ENCODE measurements at regions not wholly inside any gene's neighbourhood (a gene's known extent, or its start where the extent isn't known, plus 50 kb on each side); places are given as distances from the start of the nearest gene placed in this dataset.

- no peak overlapping the region for H3K27ac Mint-ChIP-seq
- no peaks in the 10 kb centered on the region for H3K36me3 ChIP-seq (ENCODE audit: control insufficient read depth, insufficient read depth, low read length)
- peaks cover 24% of the 10 kb centered on the region for H3K4me1 Mint-ChIP-seq
- peak; percentile 64 for DNase-seq
- H3K36me3 Mint-ChIP-seq (ENCODE audit: low read depth) = no peaks in the 10 kb centered on the region
- WGBS, 2 experiments (ENCODE audit: insufficient coverage in 1 of 2, insufficient read length in 1 of 2) = 92 to 95% methylated on average over 10 of the region's 10 CpGs
- no peaks in the 10 kb centered on the region for H3K27me3 ChIP-seq (ENCODE audit: control insufficient read depth, insufficient read depth, low read length, poor library complexity, severe bottlenecking)
- no peak overlapping the region for H3K9ac ChIP-seq (ENCODE audit: extremely low read depth, low read length, poor library complexity, severe bottlenecking)
- no peaks in the 10 kb centered on the region for H3K27me3 Mint-ChIP-seq (ENCODE audit: insufficient read depth)
- no peaks in the 10 kb centered on the region for H3K9me3 ChIP-seq (ENCODE audit: control insufficient read depth, low read length)
- no peak for TF ChIP-seq CTCF (conservative IDR thresholded peaks at IDR 0.05)
- H3K27ac ChIP-seq (ENCODE audit: low read depth, low read length) = no peak overlapping the region
- no peak overlapping the region for H3K4me3 Mint-ChIP-seq
- no peak overlapping the region for H3K4me3 ChIP-seq (ENCODE audit: low read length)
- H3K4me1 ChIP-seq (ENCODE audit: control insufficient read depth, insufficient read depth, low read length) = peaks cover 10% of the 10 kb centered on the region
- H3K9me3 Mint-ChIP-seq = no peaks in the 10 kb centered on the region
Measured at GRCh38 chr5:167696558-167697314, 594.7 kb upstream of the WWC1 start.

GRCh38 chr5:167699432-167699831 is 592.0 kb upstream of the WWC1 start:
- Histone ChIP-seq H3K9ac (ENCODE audit: extremely low read depth, low read length, poor library complexity, severe bottlenecking) (peak overlapping the region; percentile 58), H3K27ac (ENCODE audit: low read depth, low read length) (peak overlapping the region; percentile 85), H3K4me1 (ENCODE audit: control insufficient read depth, insufficient read depth, low read length) (peaks cover 10% of the 10 kb centered on the region), H3K27me3 (ENCODE audit: control insufficient read depth, insufficient read depth, low read length, poor library complexity, severe bottlenecking) (no peaks in the 10 kb centered on the region), H3K4me3 (ENCODE audit: low read length) (peak overlapping the region; percentile 26), H3K36me3 (ENCODE audit: control insufficient read depth, insufficient read depth, low read length) (no peaks in the 10 kb centered on the region), H3K9me3 (ENCODE audit: control insufficient read depth, low read length) (no peaks in the 10 kb centered on the region)
- Mint-ChIP-seq H3K9me3 (no peaks in the 10 kb centered on the region), H3K27ac (peak overlapping the region; percentile 88), H3K4me1 (peaks cover 24% of the 10 kb centered on the region), H3K4me3 (no peak overlapping the region), H3K27me3 (ENCODE audit: insufficient read depth) (peaks cover 1% of the 10 kb centered on the region), H3K36me3 (ENCODE audit: low read depth) (no peaks in the 10 kb centered on the region)
- WGBS, 2 experiments (ENCODE audit: insufficient coverage in 1 of 2, insufficient read length in 1 of 2) = 0 to 14% methylated on average over 1 of the region's 1 CpG
- no peak for TF ChIP-seq CTCF (conservative IDR thresholded peaks at IDR 0.05)
- peak; percentile 86 for DNase-seq

- Histone ChIP-seq H3K4me1 (ENCODE audit: control insufficient read depth, insufficient read depth, low read length) (peaks cover 10% of the 10 kb centered on the region), H3K27ac (ENCODE audit: low read depth, low read length) (no peak overlapping the region), H3K27me3 (ENCODE audit: control insufficient read depth, insufficient read depth, low read length, poor library complexity, severe bottlenecking) (no peaks in the 10 kb centered on the region), H3K9me3 (ENCODE audit: control insufficient read depth, low read length) (no peaks in the 10 kb centered on the region), H3K9ac (ENCODE audit: extremely low read depth, low read length, poor library complexity, severe bottlenecking) (no peak overlapping the region), H3K4me3 (ENCODE audit: low read length) (no peak overlapping the region), H3K36me3 (ENCODE audit: control insufficient read depth, insufficient read depth, low read length) (no peaks in the 10 kb centered on the region)
- DNase-seq = no peak
- no peaks in the 10 kb centered on the region for H3K36me3 Mint-ChIP-seq (ENCODE audit: low read depth)
- TF ChIP-seq CTCF (conservative IDR thresholded peaks at IDR 0.05) = no peak
- peaks cover 1% of the 10 kb centered on the region for H3K27me3 Mint-ChIP-seq (ENCODE audit: insufficient read depth)
- no peaks in the 10 kb centered on the region for H3K9me3 Mint-ChIP-seq
- no peak overlapping the region for H3K4me3 Mint-ChIP-seq
- H3K4me1 Mint-ChIP-seq = peaks cover 24% of the 10 kb centered on the region
- no CpG with 5 or more reads among the region's 1 CpG for WGBS, 2 experiments (ENCODE audit: insufficient coverage in 1 of 2, insufficient read length in 1 of 2)
- H3K27ac Mint-ChIP-seq = no peak overlapping the region
Measured at GRCh38 chr5:167701051-167701450, 590.4 kb upstream of the WWC1 start.

All from endodermal cell (in vitro differentiated cells).